ENCODE measurements at regions not wholly inside any gene's neighbourhood (a gene's known extent, or its start where the extent isn't known, plus 50 kb on each side); places are given as distances from the start of the nearest gene placed in this dataset.

DNA sequence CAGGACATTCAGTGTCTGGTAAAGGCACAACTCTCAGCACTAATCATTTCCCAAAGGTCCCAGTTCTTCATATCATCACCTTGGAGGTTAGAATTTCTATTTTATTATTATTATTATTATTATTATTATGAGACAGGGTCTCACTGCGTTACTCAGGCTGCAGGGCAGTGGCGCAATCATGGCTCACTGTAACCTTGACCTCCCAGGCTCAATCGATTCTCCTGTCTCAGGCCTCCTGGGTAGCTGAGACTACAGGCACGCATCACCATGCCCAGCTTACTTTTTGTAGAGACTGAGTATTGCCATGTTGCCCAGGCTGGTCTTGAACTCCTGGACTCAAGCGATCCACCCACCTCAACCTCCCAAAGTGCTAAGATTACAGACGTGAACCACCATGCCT lies 91.8 kb upstream of the DOCK1 start:
- TF ChIP-seq POLR2A (IDR thresholded peaks at IDR 0.05) = no peak
- TF ChIP-seq POLR2AphosphoS5 (IDR thresholded peaks at IDR 0.05) = no peak
- no peak for TF ChIP-seq CTCF (IDR thresholded peaks at IDR 0.05)
- no peak for TF ChIP-seq EP300 (IDR thresholded peaks at IDR 0.05)
